Esophagus squamous epithelium (tissue), 4 donors: ENCODE measurements at regions not wholly inside any gene's neighbourhood (a gene's known extent, or its start where the extent isn't known, plus 50 kb on each side); places are given as distances from the start of the nearest gene placed in this dataset.

ENCODE experiments used
- POLR2A ChIP-seq, 4 donors: fragments of 450-650 bp; IDR thresholded peaks; one replicate each; pipeline ENCODE4 v1.6.1; 2017; ENCODE audit warnings: antibody characterized with exemption in 4 of 4, mild to moderate bottlenecking in 4 of 4, moderate library complexity in 3 of 4
- TF ChIP-seq, protein P1 (sequence below), 6 experiments: fragments of 450-650 bp in 4 of 6; fragments of 200-600 bp in 2 of 6; sonication (generic) in 2 of 6; IDR thresholded peaks; one replicate each; pipeline ENCODE4 v1.5.1; 2016 to 2019; ENCODE audit warnings: antibody characterized with exemption in 6 of 6, mild to moderate bottlenecking in 4 of 6, moderate library complexity in 4 of 6

DNA sequence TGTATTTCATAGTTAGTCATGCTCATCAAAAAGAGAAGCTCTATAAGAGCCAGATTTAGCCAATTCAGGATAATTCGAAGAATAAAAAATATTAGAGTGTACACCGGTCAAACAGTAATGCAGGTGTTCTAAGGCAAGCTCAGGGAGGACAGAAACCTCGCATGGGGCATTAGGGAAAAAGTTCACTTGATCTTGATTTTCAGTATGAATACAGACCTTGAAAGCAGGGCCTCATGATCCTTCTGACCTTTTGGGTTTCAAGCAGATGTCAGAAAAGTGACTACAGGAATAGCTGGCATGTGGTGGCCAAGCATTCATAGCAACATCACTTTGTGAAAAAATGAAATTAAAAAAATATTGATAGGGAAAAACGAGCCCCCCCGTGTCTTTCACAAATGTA, 394.9 kb downstream of the KIF4B start:
- TF ChIP-seq, protein P1, sequence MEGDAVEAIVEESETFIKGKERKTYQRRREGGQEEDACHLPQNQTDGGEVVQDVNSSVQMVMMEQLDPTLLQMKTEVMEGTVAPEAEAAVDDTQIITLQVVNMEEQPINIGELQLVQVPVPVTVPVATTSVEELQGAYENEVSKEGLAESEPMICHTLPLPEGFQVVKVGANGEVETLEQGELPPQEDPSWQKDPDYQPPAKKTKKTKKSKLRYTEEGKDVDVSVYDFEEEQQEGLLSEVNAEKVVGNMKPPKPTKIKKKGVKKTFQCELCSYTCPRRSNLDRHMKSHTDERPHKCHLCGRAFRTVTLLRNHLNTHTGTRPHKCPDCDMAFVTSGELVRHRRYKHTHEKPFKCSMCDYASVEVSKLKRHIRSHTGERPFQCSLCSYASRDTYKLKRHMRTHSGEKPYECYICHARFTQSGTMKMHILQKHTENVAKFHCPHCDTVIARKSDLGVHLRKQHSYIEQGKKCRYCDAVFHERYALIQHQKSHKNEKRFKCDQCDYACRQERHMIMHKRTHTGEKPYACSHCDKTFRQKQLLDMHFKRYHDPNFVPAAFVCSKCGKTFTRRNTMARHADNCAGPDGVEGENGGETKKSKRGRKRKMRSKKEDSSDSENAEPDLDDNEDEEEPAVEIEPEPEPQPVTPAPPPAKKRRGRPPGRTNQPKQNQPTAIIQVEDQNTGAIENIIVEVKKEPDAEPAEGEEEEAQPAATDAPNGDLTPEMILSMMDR (IDR thresholded peaks at IDR 0.05) = no peak
- no peak for TF ChIP-seq POLR2A (IDR thresholded peaks at IDR 0.05)
